Naive thymus-derived CD4-positive, alpha-beta T cell (primary cell): ENCODE measurements at regions not wholly inside any gene's neighbourhood (a gene's known extent, or its start where the extent isn't known, plus 50 kb on each side); places are given as distances from the start of the nearest gene placed in this dataset.

ENCODE experiments used
- ATAC-seq: fragments of 150-1000 bp; cut with Tn5 transposase; 2 replicates; pipeline ENCODE4 v1.10.0; 2021; ENCODE audit warnings: mild to moderate bottlenecking, moderate library complexity
- CTCF ChIA-PET: fragments of 350-600 bp; sonication (Branson Sonifier 250); formaldehyde crosslinking; loops from one replicate; lab custom pipeline; 2021; ENCODE audit warnings: antibody characterized with exemption; lab: Charles Lee
- POLR2A ChIA-PET: fragments of 350-600 bp; sonication (Branson Sonifier 250); formaldehyde crosslinking; loops from one replicate; lab custom pipeline; 2021; ENCODE audit warnings: antibody characterized with exemption, inconsistent platforms; lab: Charles Lee
- DNase-seq, 9 donors: peaks; one replicate each; pipeline versions ENCODE4 v3.0.0 to v3.0.0-alpha.2; 2020 to 2022; ENCODE audit warnings: mixed read lengths in 1 of 9
- H3K27ac ChIP-seq: one replicate; pipeline ENCODE4 v1.7.0; 2013; ENCODE audit warnings: mild to moderate bottlenecking, low read depth, low read length, moderate library complexity
- H3K27me3 ChIP-seq, 2 donors: one replicate each; pipeline ENCODE4 v1.7.0; 2013; ENCODE audit warnings: low read length in 2 of 2, mild to moderate bottlenecking in 2 of 2, moderate library complexity in 2 of 2; ENCODE audit not compliant: control insufficient read depth in 2 of 2, insufficient read depth in 2 of 2
- H3K36me3 ChIP-seq, 3 experiments: 1 replicate in 2 of 3; 2 replicates in 1 of 3; pipeline ENCODE4 v1.7.0; 2013; ENCODE audit warnings: low read length in 3 of 3, mild to moderate bottlenecking in 3 of 3, moderate library complexity in 1 of 3; ENCODE audit not compliant: insufficient read depth in 3 of 3, control insufficient read depth in 2 of 3
- H3K4me1 ChIP-seq, 2 donors: one replicate each; pipeline ENCODE4 v1.7.0; 2013; ENCODE audit warnings: low read length in 2 of 2, mild to moderate bottlenecking in 2 of 2, moderate library complexity in 1 of 2; ENCODE audit not compliant: control insufficient read depth in 2 of 2, insufficient read depth in 2 of 2
- H3K4me3 ChIP-seq: 2 replicates; pipeline ENCODE4 v1.7.0; 2013; ENCODE audit warnings: mild to moderate bottlenecking, low read length
- H3K9me3 ChIP-seq, 3 experiments: 1 replicate in 2 of 3; 2 replicates in 1 of 3; pipeline ENCODE4 v1.7.0; 2013; ENCODE audit warnings: low read length in 3 of 3; ENCODE audit not compliant: control insufficient read depth in 2 of 3
- H3K27ac Mint-ChIP-seq, 9 donors: one replicate each; pipeline ENCODE4 v1.8.0; 2020 to 2022; ENCODE audit warnings: mixed read lengths in 9 of 9, mild to moderate bottlenecking in 8 of 9, moderate library complexity in 5 of 9, inconsistent platforms in 2 of 9
- H3K27me3 Mint-ChIP-seq, 5 donors: one replicate each; pipeline ENCODE4 v1.8.0; 2021 to 2022; ENCODE audit warnings: mixed read lengths in 5 of 5, mild to moderate bottlenecking in 1 of 5
- H3K36me3 Mint-ChIP-seq, 5 donors: one replicate each; pipeline ENCODE4 v1.8.0; 2020 to 2022; ENCODE audit warnings: mixed read lengths in 5 of 5, mild to moderate bottlenecking in 3 of 5, inconsistent platforms in 1 of 5
- H3K4me1 Mint-ChIP-seq, 7 donors: one replicate each; pipeline ENCODE4 v1.8.0; 2020 to 2022; ENCODE audit warnings: mixed read lengths in 7 of 7, mild to moderate bottlenecking in 3 of 7, inconsistent platforms in 1 of 7
- H3K4me3 Mint-ChIP-seq, 10 donors: one replicate each; pipeline ENCODE4 v1.8.0; 2020 to 2022; ENCODE audit warnings: mild to moderate bottlenecking in 10 of 10, mixed read lengths in 10 of 10, moderate library complexity in 6 of 10, inconsistent platforms in 2 of 10
- H3K9me3 Mint-ChIP-seq, 11 donors: one replicate each; pipeline ENCODE4 v1.8.0; 2020 to 2022; ENCODE audit warnings: mixed read lengths in 11 of 11, mild to moderate bottlenecking in 4 of 11, inconsistent platforms in 1 of 11, moderate library complexity in 1 of 11
- intact Hi-C, 2 donors: fragments of 100-400 bp; cut with micrococcal nuclease; formaldehyde crosslinking; loops; one replicate each; pipeline ENCODE4 v1.15.1; 2023

GRCh38 chr9:115364991-115365390 lies 247.0 kb upstream of the TNC start:
- no peaks in the 10 kb centered on the region for H3K27me3 ChIP-seq
- no peaks in the 10 kb centered on the region for H3K36me3 ChIP-seq
- POLR2A ChIA-PET = no interaction called here
- intact Hi-C loops = no loop called here
- no peaks in the 10 kb centered on the region for H3K4me1 ChIP-seq
- H3K4me1 Mint-ChIP-seq = no peaks in the 10 kb centered on the region
- ATAC-seq = no peak
- H3K9me3 ChIP-seq = no peaks in the 10 kb centered on the region
- DNase-seq = no peak
- H3K9me3 Mint-ChIP-seq = peaks cover 0 to 1% (median 0%) of the 10 kb centered on the region in 11 donors
- H3K4me3 Mint-ChIP-seq = no peak overlapping the region
- H3K4me3 ChIP-seq = no peak overlapping the region
- no peak overlapping the region for H3K27ac ChIP-seq
- H3K36me3 Mint-ChIP-seq = no peaks in the 10 kb centered on the region
- H3K27ac Mint-ChIP-seq = no peak overlapping the region
- peaks cover 5 to 15% (median 10%) of the 10 kb centered on the region in 5 donors for H3K27me3 Mint-ChIP-seq
- CTCF ChIA-PET = no interaction called here

- Mint-ChIP-seq H3K36me3 (no peaks in the 10 kb centered on the region), H3K27ac (no peak overlapping the region)
These were observed 249.4 kb upstream of the TNC start for GRCh38 chr9:115367321-115367720.

GRCh38 chr9:115367780-115368525 lies 250.0 kb upstream of the TNC start:
- Histone ChIP-seq H3K27ac (no peak overlapping the region), H3K4me3 (no peak overlapping the region), H3K4me1 (no peaks in the 10 kb centered on the region), H3K9me3 (no peaks in the 10 kb centered on the region), H3K27me3 (no peaks in the 10 kb centered on the region), H3K36me3 (no peaks in the 10 kb centered on the region)
- Mint-ChIP-seq H3K4me3 (no peak overlapping the region), H3K27me3 (peaks cover 5 to 8% (median 6%) of the 10 kb centered on the region in 5 donors), H3K4me1 (no peaks in the 10 kb centered on the region), H3K36me3 (no peaks in the 10 kb centered on the region), H3K9me3 (peaks cover 0 to 8% (median 4%) of the 10 kb centered on the region in 11 donors), H3K27ac (no peak overlapping the region)
- DNase-seq = no peak
- no peak for ATAC-seq
- CTCF ChIA-PET = no interaction called here
- intact Hi-C loops = no loop called here
- POLR2A ChIA-PET = no interaction called here

More at GRCh38 chr9:115367321-115367720, 249.4 kb upstream of the TNC start:
- POLR2A ChIA-PET = no interaction called here
- Histone ChIP-seq H3K36me3 (no peaks in the 10 kb centered on the region), H3K27me3 (no peaks in the 10 kb centered on the region), H3K4me3 (no peak overlapping the region), H3K9me3 (no peaks in the 10 kb centered on the region), H3K27ac (no peak overlapping the region), H3K4me1 (no peaks in the 10 kb centered on the region)
- CTCF ChIA-PET = no interaction called here
- Mint-ChIP-seq H3K4me3 (no peak overlapping the region), H3K27me3 (peaks cover 5 to 8% (median 7%) of the 10 kb centered on the region in 5 donors), H3K4me1 (no peaks in the 10 kb centered on the region), H3K9me3 (peaks cover 0 to 8% (median 4%) of the 10 kb centered on the region in 11 donors)
- ATAC-seq = no peak
- intact Hi-C loops = no loop called here
- no peak for DNase-seq

- Histone ChIP-seq H3K4me3 (no peak overlapping the region), H3K9me3 (no peaks in the 10 kb centered on the region), H3K4me1 (no peaks in the 10 kb centered on the region), H3K27ac (no peak overlapping the region), H3K27me3 (no peaks in the 10 kb centered on the region), H3K36me3 (no peaks in the 10 kb centered on the region)
- intact Hi-C loops = no loop called here
- no peak overlapping the region for H3K4me3 Mint-ChIP-seq
- ATAC-seq = no peak
- H3K27ac Mint-ChIP-seq = no peak overlapping the region
- CTCF ChIA-PET = no interaction called here
- no peak for DNase-seq
- H3K4me1 Mint-ChIP-seq = no peaks in the 10 kb centered on the region
- peaks cover 0 to 5% (median 5%) of the 10 kb centered on the region in 5 donors for H3K27me3 Mint-ChIP-seq
- peaks cover 0 to 8% (median 4%) of the 10 kb centered on the region in 11 donors for H3K9me3 Mint-ChIP-seq
- no peaks in the 10 kb centered on the region for H3K36me3 Mint-ChIP-seq
- POLR2A ChIA-PET = no interaction called here
These were observed 251.5 kb upstream of the TNC start for GRCh38 chr9:115369322-115369957.

GRCh38 chr9:115373000-115373709 lies 255.2 kb upstream of the TNC start:
- H3K27me3 ChIP-seq = no peaks in the 10 kb centered on the region
- H3K36me3 Mint-ChIP-seq = no peaks in the 10 kb centered on the region
- H3K9me3 Mint-ChIP-seq = peaks cover 0 to 8% (median 4%) of the 10 kb centered on the region in 11 donors
- intact Hi-C loops = no loop called here
- no peaks in the 10 kb centered on the region for H3K4me1 ChIP-seq
- H3K4me3 Mint-ChIP-seq = no peak overlapping the region
- no peaks in the 10 kb centered on the region for H3K36me3 ChIP-seq
- H3K27ac ChIP-seq = no peak overlapping the region
- ChIA-PET CTCF (no interaction called here), POLR2A (no interaction called here)
- DNase-seq (no peak), ATAC-seq (no peak)
- H3K4me3 ChIP-seq = no peak overlapping the region
- no peaks in the 10 kb centered on the region for H3K4me1 Mint-ChIP-seq
- H3K9me3 ChIP-seq = no peaks in the 10 kb centered on the region
- peaks cover 0 to 5% (median 0%) of the 10 kb centered on the region in 5 donors for H3K27me3 Mint-ChIP-seq
- no peak overlapping the region for H3K27ac Mint-ChIP-seq

GRCh38 chr9:115373710-115374045 lies 255.7 kb upstream of the TNC start:
- Histone ChIP-seq H3K4me3 (no peak overlapping the region), H3K27ac (no peak overlapping the region), H3K36me3 (no peaks in the 10 kb centered on the region), H3K9me3 (no peaks in the 10 kb centered on the region), H3K27me3 (no peaks in the 10 kb centered on the region), H3K4me1 (no peaks in the 10 kb centered on the region)
- CTCF ChIA-PET = no interaction called here
- Mint-ChIP-seq H3K4me1 (no peaks in the 10 kb centered on the region), H3K4me3 (no peak overlapping the region), H3K27ac (no peak overlapping the region), H3K27me3 (peaks cover 0 to 5% (median 0%) of the 10 kb centered on the region in 5 donors), H3K36me3 (no peaks in the 10 kb centered on the region), H3K9me3 (peaks cover 0 to 8% (median 4%) of the 10 kb centered on the region in 11 donors)
- ATAC-seq (no peak), DNase-seq (no peak)
- intact Hi-C loops = no loop called here
- POLR2A ChIA-PET = no interaction called here
